ENCODE measurements at regions not wholly inside any gene's neighbourhood (a gene's known extent, or its start where the extent isn't known, plus 50 kb on each side); places are given as distances from the start of the nearest gene placed in this dataset.

DNA sequence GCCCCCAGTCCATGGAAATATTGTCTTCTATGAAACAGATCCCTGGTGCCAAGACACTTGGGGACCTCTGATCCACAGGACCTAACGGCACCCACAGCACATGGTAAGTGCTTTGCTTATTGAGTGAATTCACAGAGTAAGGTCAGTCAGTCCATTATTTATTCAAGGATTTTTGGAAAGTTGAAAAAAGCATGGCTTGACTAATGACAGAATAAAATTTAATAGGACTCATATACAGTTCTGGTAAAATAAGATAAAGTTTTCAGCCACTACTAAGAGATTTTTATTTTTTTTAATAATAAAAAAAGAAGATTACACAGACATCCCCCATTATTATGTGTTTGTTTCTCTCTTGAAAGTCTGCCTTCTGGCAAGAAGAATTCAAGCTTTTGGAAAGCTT lies 490.6 kb upstream of the HS3ST1 start:
- H3K4me3 Mint-ChIP-seq (ENCODE audit: unreplicated experiment): no peak overlapping the region
- no peak for DNase-seq (ENCODE audit: low spot score)
- H3K9me3 Mint-ChIP-seq (ENCODE audit: low read depth): peaks cover 26% of the 10 kb centered on the region
- no peaks in the 10 kb centered on the region for H3K27me3 Mint-ChIP-seq (ENCODE audit: low read depth)
- H3K27ac Mint-ChIP-seq (ENCODE audit: unreplicated experiment): no peak overlapping the region
- TF ChIP-seq, protein P1, sequence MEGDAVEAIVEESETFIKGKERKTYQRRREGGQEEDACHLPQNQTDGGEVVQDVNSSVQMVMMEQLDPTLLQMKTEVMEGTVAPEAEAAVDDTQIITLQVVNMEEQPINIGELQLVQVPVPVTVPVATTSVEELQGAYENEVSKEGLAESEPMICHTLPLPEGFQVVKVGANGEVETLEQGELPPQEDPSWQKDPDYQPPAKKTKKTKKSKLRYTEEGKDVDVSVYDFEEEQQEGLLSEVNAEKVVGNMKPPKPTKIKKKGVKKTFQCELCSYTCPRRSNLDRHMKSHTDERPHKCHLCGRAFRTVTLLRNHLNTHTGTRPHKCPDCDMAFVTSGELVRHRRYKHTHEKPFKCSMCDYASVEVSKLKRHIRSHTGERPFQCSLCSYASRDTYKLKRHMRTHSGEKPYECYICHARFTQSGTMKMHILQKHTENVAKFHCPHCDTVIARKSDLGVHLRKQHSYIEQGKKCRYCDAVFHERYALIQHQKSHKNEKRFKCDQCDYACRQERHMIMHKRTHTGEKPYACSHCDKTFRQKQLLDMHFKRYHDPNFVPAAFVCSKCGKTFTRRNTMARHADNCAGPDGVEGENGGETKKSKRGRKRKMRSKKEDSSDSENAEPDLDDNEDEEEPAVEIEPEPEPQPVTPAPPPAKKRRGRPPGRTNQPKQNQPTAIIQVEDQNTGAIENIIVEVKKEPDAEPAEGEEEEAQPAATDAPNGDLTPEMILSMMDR (IDR thresholded peaks at IDR 0.05): no peak
- no peaks in the 10 kb centered on the region for H3K4me1 Mint-ChIP-seq (ENCODE audit: low read depth)
- H3K36me3 Mint-ChIP-seq (ENCODE audit: low read depth): peaks cover 1% of the 10 kb centered on the region

DNA sequence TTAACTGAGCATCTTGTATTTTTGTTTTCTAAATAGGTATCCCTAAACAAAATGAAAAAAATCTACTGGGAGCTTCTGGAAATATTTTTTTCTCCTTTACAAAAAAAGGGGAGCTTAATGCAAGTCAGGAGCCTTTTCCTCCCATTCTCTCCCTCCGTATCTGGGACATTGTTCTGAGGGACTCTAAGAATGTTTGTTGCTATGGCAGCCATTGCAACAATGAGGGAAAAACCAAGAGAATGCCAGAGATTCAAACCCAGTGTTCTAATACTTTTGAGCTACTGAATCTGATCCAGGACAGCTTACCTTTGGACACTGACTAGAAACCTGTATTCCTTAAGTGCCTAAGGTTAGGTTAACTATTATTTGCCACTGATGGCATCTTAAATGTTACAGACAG lies 485.7 kb upstream of the HS3ST1 start:
- H3K27me3 Mint-ChIP-seq (ENCODE audit: low read depth): no peaks in the 10 kb centered on the region
- no peak overlapping the region for H3K27ac Mint-ChIP-seq (ENCODE audit: unreplicated experiment)
- H3K36me3 Mint-ChIP-seq (ENCODE audit: low read depth): peaks cover 1% of the 10 kb centered on the region
- H3K9me3 Mint-ChIP-seq (ENCODE audit: low read depth): peaks cover 17% of the 10 kb centered on the region
- TF ChIP-seq, protein P1 (IDR thresholded peaks at IDR 0.05): no peak
- no peaks in the 10 kb centered on the region for H3K4me1 Mint-ChIP-seq (ENCODE audit: low read depth)
- H3K4me3 Mint-ChIP-seq (ENCODE audit: unreplicated experiment): no peak overlapping the region
- no peak for DNase-seq (ENCODE audit: low spot score)

DNA sequence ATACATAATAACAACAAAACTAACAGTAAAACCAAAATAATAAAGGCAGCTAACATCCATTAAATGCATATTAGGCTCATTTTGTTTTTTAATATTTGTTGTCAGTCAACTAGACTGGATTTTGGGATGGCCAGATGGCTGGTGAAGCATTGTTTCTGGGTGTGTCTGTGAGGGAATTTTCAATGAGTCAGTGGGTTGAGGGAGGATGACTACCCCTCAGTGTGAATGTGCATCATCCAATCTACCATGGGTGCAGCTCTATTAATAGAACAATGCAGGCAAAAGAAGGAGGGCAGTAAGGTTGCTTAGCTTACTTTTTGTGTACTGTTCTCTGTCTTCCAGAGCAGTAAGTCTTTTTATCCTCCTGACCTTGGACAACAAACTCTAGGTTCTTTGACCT lies 484.2 kb upstream of the HS3ST1 start:
- peaks cover 15% of the 10 kb centered on the region for H3K9me3 Mint-ChIP-seq (ENCODE audit: low read depth)
- no peaks in the 10 kb centered on the region for H3K36me3 Mint-ChIP-seq (ENCODE audit: low read depth)
- H3K4me1 Mint-ChIP-seq (ENCODE audit: low read depth): no peaks in the 10 kb centered on the region
- TF ChIP-seq, protein P1 (IDR thresholded peaks at IDR 0.05): no peak
- no peak for DNase-seq (ENCODE audit: low spot score)
- no peak overlapping the region for H3K4me3 Mint-ChIP-seq (ENCODE audit: unreplicated experiment)
- no peaks in the 10 kb centered on the region for H3K27me3 Mint-ChIP-seq (ENCODE audit: low read depth)
- H3K27ac Mint-ChIP-seq (ENCODE audit: unreplicated experiment): no peak overlapping the region

DNA sequence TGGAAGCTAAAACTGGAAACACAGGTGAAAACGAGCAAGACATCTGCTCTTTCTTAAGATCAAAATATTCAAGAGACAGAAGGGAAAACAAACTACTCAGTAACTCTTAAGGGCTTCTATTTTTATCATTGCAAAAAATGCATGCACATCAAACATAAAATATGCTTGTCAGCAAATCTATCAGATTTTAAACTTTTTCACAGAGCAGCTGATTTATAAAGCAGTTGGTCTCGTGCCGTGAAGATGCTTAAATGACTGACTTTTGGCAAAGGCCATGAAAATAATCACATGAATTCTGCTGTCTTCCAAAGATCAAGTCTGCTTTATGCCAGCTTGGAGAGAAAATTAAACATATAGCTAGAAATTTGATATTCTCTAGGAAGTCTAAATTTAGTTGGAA lies 482.1 kb upstream of the HS3ST1 start:
- Mint-ChIP-seq H3K36me3 (ENCODE audit: low read depth) (no peaks in the 10 kb centered on the region), H3K9me3 (ENCODE audit: low read depth) (peaks cover 7% of the 10 kb centered on the region), H3K27me3 (ENCODE audit: low read depth) (no peaks in the 10 kb centered on the region), H3K27ac (ENCODE audit: unreplicated experiment) (no peak overlapping the region), H3K4me3 (ENCODE audit: unreplicated experiment) (no peak overlapping the region), H3K4me1 (ENCODE audit: low read depth) (no peaks in the 10 kb centered on the region)
- no peak for DNase-seq (ENCODE audit: low spot score)
- TF ChIP-seq, protein P1 (IDR thresholded peaks at IDR 0.05): no peak

DNA sequence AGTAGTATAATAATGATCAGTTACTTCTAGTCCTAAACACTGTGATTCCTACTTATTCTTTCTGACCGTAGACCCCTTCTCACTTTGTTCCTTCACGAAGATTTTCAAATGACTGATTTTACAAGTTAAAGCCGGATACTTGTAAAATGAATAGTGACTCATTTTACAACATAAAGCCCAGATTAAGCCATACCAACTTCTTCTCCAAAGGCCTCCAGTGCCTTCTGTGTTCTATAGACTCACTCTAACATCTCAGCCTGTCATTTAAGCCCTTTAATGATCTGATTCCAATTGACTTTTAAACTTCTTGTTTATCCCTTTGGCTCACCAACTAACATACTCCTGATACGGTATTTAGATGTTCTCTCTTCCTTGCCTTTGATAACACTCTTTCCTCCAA lies 480.0 kb upstream of the HS3ST1 start:
- Mint-ChIP-seq H3K27me3 (ENCODE audit: low read depth) (no peaks in the 10 kb centered on the region), H3K4me1 (ENCODE audit: low read depth) (no peaks in the 10 kb centered on the region), H3K4me3 (ENCODE audit: unreplicated experiment) (no peak overlapping the region), H3K36me3 (ENCODE audit: low read depth) (no peaks in the 10 kb centered on the region), H3K9me3 (ENCODE audit: low read depth) (no peaks in the 10 kb centered on the region), H3K27ac (ENCODE audit: unreplicated experiment) (no peak overlapping the region)
- DNase-seq (ENCODE audit: low spot score): no peak
- TF ChIP-seq, protein P1 (IDR thresholded peaks at IDR 0.05): no peak

Measured in chondrocyte (in vitro differentiated cells).